Jurkat, Clone E6-1 (cell line): ENCODE measurements at regions not wholly inside any gene's neighbourhood (a gene's known extent, or its start where the extent isn't known, plus 50 kb on each side); places are given as distances from the start of the nearest gene placed in this dataset.

Source experiments
- DNase-seq: peaks from one replicate; pipeline ENCODE4 v3.0.0-alpha.2; 2011; ENCODE audit warnings: low read depth, low spot score
- H3K4me3 ChIP-seq: 2 replicates; pipeline ENCODE4 v1.5.1; 2011; ENCODE audit warnings: mild to moderate bottlenecking, low read length, control low read depth, moderate library complexity

GRCh38 chr2:105150231-105150630 is 91.3 kb upstream of the GPR45 start:
- DNase-seq, result no peak
- H3K4me3 ChIP-seq, result no peak overlapping the region

GRCh38 chr2:105154119-105154818 is 87.3 kb upstream of the GPR45 start:
- DNase-seq, result no peak
- H3K4me3 ChIP-seq, result no peak overlapping the region

- H3K4me3 ChIP-seq, result no peak overlapping the region
- DNase-seq, result no peak
Observed at GRCh38 chr2:105156166-105156565, 85.4 kb upstream of the GPR45 start.

- DNase-seq, result no peak
- H3K4me3 ChIP-seq, result no peak overlapping the region
Observed at GRCh38 chr2:105158002-105158401, 83.5 kb upstream of the GPR45 start.

- no peak for DNase-seq
- H3K4me3 ChIP-seq, result no peak overlapping the region
Observed at GRCh38 chr2:105166688-105167087, 74.9 kb upstream of the GPR45 start.

GRCh38 chr2:105168543-105168942 is 73.0 kb upstream of the GPR45 start:
- no peak for DNase-seq
- H3K4me3 ChIP-seq, result no peak overlapping the region

GRCh38 chr2:105175231-105175630 is 66.3 kb upstream of the GPR45 start:
- H3K4me3 ChIP-seq, result no peak overlapping the region
- DNase-seq, result no peak

GRCh38 chr2:105176429-105176828 is 65.1 kb upstream of the GPR45 start:
- no peak for DNase-seq
- no peak overlapping the region for H3K4me3 ChIP-seq

GRCh38 chr2:105177008-105177407 is 64.5 kb upstream of the GPR45 start:
- no peak overlapping the region for H3K4me3 ChIP-seq
- no peak for DNase-seq

- peak; percentile 32 for DNase-seq
- H3K4me3 ChIP-seq, result no peak overlapping the region
Observed at GRCh38 chr2:105177536-105178254, 63.8 kb upstream of the GPR45 start.

- no peak for DNase-seq
- H3K4me3 ChIP-seq, result no peak overlapping the region
Observed at GRCh38 chr2:105179469-105180372, 61.8 kb upstream of the GPR45 start.

GRCh38 chr2:105180491-105180972 is 61.0 kb upstream of the GPR45 start:
- no peak for DNase-seq
- no peak overlapping the region for H3K4me3 ChIP-seq

GRCh38 chr2:105181282-105181681 is 60.3 kb upstream of the GPR45 start:
- no peak overlapping the region for H3K4me3 ChIP-seq
- no peak for DNase-seq

- no peak for DNase-seq
- no peak overlapping the region for H3K4me3 ChIP-seq
Observed at GRCh38 chr2:105183555-105184323, 57.8 kb upstream of the GPR45 start.

GRCh38 chr2:105184420-105184819 is 57.1 kb upstream of the GPR45 start:
- no peak overlapping the region for H3K4me3 ChIP-seq
- DNase-seq, result no peak

- no peak for DNase-seq
- no peak overlapping the region for H3K4me3 ChIP-seq
Observed at GRCh38 chr2:105186967-105187498, 54.5 kb upstream of the GPR45 start.

- no peak overlapping the region for H3K4me3 ChIP-seq
- no peak for DNase-seq
Observed at GRCh38 chr2:105187531-105187930, 54.0 kb upstream of the GPR45 start.

GRCh38 chr2:105188343-105188742 is 53.2 kb upstream of the GPR45 start:
- H3K4me3 ChIP-seq, result no peak overlapping the region
- peak; percentile 74 for DNase-seq
